ENCODE measurements at regions not wholly inside any gene's neighbourhood (a gene's known extent, or its start where the extent isn't known, plus 50 kb on each side); places are given as distances from the start of the nearest gene placed in this dataset.
A peak's percentile ranks its signal among the peaks of the same experiment; 100 is the strongest.

DNA sequence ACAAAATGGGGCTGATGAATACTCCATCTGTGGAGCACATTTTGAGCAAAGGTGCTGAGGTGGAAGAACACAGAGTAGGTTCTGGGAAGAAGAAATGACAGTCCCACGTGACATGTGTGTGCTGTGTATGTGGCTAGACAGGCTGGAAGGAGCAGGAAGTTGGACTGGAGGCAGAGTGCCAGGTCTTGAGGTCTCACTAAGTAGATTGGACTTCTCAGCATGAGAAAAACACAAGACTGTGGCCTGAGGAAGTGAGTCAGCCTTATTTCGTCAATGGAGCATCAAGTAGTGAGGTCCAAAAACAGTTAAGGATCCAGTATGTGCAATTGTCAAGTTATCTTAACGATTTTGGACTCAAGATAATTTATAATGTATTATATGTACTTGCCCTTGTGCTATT is 736.5 kb downstream of the KCNJ2 start:
- TF ChIP-seq CTCF (IDR thresholded peaks at IDR 0.05; ENCODE audit: unreplicated experiment): no peak
- H3K27ac Mint-ChIP-seq (ENCODE audit: low read depth, unreplicated experiment): peak overlapping the region; percentile 57

GRCh38 chr17:70906808-70907207 is 737.5 kb downstream of the KCNJ2 start:
- no peaks in the 10 kb centered on the region for H3K27me3 Mint-ChIP-seq (ENCODE audit: insufficient read depth, unreplicated experiment)
- intact Hi-C loops (cut with micrococcal nuclease): no loop called here
- CTCF ChIA-PET: interaction anchor here (0.6 kb wide), 1 partner anchor 163 kb away, joined by 5 read pairs; no protein-coding TSS in a partner anchor
- H3K4me1 Mint-ChIP-seq (ENCODE audit: insufficient read depth, unreplicated experiment): peaks cover 6% of the 10 kb centered on the region
- no peak for DNase-seq (ENCODE audit: unreplicated experiment)
- POLR2A ChIA-PET: interaction anchor here (0.8 kb wide), 1 partner anchor 10 kb away, joined by 3 read pairs; no protein-coding TSS in a partner anchor
- no peak for TF ChIP-seq CTCF (IDR thresholded peaks at IDR 0.05; ENCODE audit: unreplicated experiment)
- H3K36me3 Mint-ChIP-seq (ENCODE audit: insufficient read depth, unreplicated experiment): no peaks in the 10 kb centered on the region
- H3K27ac Mint-ChIP-seq (ENCODE audit: low read depth, unreplicated experiment): no peak overlapping the region
- H3K4me3 Mint-ChIP-seq (ENCODE audit: unreplicated experiment): no peak overlapping the region
- BruUV-seq (replicated peaks): no TSS peak
- H3K9me3 Mint-ChIP-seq (ENCODE audit: unreplicated experiment): peaks cover 3% of the 10 kb centered on the region

More for the DNA sequence above, 736.5 kb downstream of the KCNJ2 start:
- Mint-ChIP-seq H3K27me3 (ENCODE audit: insufficient read depth, unreplicated experiment) (no peaks in the 10 kb centered on the region), H3K4me1 (ENCODE audit: insufficient read depth, unreplicated experiment) (peaks cover 6% of the 10 kb centered on the region), H3K4me3 (ENCODE audit: unreplicated experiment) (no peak overlapping the region), H3K36me3 (ENCODE audit: insufficient read depth, unreplicated experiment) (no peaks in the 10 kb centered on the region), H3K9me3 (ENCODE audit: unreplicated experiment) (peaks cover 10% of the 10 kb centered on the region)
- BruUV-seq (replicated peaks): no TSS peak
- POLR2A ChIA-PET: no interaction called here
- DNase-seq (ENCODE audit: unreplicated experiment): peak; percentile 92
- CTCF ChIA-PET: no interaction called here
- intact Hi-C loops (cut with micrococcal nuclease): no loop called here

DNA sequence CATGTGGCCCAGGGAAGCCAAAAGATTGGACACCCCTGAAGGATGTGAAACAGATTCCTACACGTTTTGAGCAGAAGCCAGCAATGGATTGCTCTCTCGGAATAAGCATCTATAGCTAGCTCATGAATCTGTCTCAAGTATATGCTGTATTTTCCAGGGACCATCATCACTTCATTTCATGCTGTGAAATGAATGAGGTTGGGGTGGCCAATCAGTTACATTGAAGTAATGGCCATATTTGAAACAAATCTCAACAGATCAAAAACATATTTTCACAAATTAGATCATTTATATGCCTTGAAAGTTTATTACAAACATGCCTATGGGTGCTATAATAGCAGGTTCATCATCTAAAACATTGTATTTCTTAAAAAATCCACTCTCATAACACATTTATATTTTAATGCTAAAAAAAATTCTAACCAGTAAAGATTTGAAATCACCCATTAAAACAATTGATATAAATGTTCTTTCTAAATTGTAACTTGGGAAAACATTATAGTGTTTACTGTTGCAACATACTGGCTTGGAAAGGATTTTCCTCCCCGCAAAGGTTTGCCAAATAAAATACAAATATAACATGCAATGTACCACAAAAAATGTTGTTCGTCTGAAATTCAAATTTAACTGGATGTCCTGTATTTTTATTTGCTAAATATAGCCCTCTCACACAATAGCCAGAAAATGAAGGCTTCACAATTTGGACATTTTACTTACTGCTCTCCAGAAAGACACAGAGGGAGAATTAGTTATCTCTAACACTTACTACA is 743.6 kb downstream of the KCNJ2 start:
- intact Hi-C loops (cut with micrococcal nuclease): no loop called here
- H3K36me3 Mint-ChIP-seq (ENCODE audit: insufficient read depth, unreplicated experiment): no peaks in the 10 kb centered on the region

DNA sequence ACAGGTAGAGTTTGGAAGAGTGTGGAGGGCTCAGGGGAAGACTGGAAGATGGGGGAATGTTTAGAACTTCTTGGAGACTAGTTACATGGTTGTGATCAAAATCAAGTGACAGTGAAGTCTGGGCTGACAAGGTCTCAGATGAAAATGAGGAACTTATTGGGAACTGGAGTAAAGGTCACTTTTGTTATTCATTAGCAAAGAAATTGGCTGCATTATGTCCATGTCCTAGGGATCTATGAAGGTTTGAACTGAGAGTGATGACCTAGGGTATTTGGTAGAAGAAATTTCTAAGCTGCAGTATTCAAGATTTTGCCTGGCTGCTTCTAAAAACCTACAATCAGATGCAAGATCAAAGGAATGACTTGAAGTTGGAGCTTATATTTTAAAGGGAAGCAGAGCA is 747.1 kb downstream of the KCNJ2 start:
- Mint-ChIP-seq H3K27ac (ENCODE audit: low read depth, unreplicated experiment) (no peak overlapping the region), H3K9me3 (ENCODE audit: unreplicated experiment) (peaks cover 8% of the 10 kb centered on the region), H3K27me3 (ENCODE audit: insufficient read depth, unreplicated experiment) (no peaks in the 10 kb centered on the region), H3K4me1 (ENCODE audit: insufficient read depth, unreplicated experiment) (no peaks in the 10 kb centered on the region), H3K36me3 (ENCODE audit: insufficient read depth, unreplicated experiment) (no peaks in the 10 kb centered on the region), H3K4me3 (ENCODE audit: unreplicated experiment) (no peak overlapping the region)
- BruUV-seq (replicated peaks): no TSS peak
- intact Hi-C loops (cut with micrococcal nuclease): no loop called here
- DNase-seq (ENCODE audit: unreplicated experiment): no peak
- ChIA-PET CTCF (no interaction called here), POLR2A (no interaction called here)
- TF ChIP-seq CTCF (IDR thresholded peaks at IDR 0.05; ENCODE audit: unreplicated experiment): no peak

More for the DNA sequence above, 743.6 kb downstream of the KCNJ2 start:
- ChIA-PET POLR2A (no interaction called here), CTCF (no interaction called here)
- Mint-ChIP-seq H3K4me1 (ENCODE audit: insufficient read depth, unreplicated experiment) (no peaks in the 10 kb centered on the region), H3K27me3 (ENCODE audit: insufficient read depth, unreplicated experiment) (no peaks in the 10 kb centered on the region), H3K4me3 (ENCODE audit: unreplicated experiment) (no peak overlapping the region), H3K27ac (ENCODE audit: low read depth, unreplicated experiment) (no peak overlapping the region), H3K9me3 (ENCODE audit: unreplicated experiment) (peaks cover 8% of the 10 kb centered on the region)
- TF ChIP-seq CTCF (IDR thresholded peaks at IDR 0.05; ENCODE audit: unreplicated experiment): no peak
- DNase-seq (ENCODE audit: unreplicated experiment): peak; percentile 56
- no TSS peak for BruUV-seq (replicated peaks)

All from MCF 10A (cell line).